ENCODE measurements at regions not wholly inside any gene's neighbourhood (a gene's known extent, or its start where the extent isn't known, plus 50 kb on each side); places are given as distances from the start of the nearest gene placed in this dataset.

DNA sequence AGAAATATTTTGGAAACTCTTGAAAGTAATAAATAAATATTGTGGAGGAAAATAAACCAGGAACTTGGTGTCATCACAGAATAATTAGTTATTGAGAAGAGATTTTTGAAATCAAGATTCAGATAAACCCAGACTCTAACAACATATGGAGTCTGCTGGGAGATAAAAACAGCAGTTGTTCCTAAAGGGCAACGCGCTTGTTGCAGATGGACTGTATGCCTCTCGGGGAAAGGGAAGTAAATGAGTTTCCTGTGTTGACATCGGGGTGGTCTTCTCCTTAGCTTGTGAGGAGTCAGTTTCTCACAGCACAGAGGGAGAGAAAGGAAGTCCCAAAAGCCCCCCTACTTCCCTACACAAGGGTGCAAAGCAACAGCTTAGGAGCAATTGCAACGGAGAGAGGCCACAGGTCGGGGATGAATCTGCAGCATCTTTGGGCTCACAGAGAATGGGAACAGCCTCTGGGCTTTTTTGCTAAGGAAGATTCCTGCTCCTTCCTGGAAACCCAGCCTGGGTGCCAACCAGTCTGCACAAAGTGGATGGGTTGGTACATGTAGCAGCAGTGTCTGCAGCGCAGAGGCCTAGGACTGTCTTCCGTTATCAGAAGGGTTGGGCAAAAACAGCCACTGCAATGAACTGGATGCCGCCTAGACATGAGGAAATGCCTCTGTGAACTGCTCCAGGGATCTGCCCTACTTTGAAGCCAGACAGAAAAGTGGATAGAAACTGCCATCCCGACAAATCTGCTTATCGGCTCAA is 603.0 kb upstream of the NRSN1 start:
- intact Hi-C loops (cut with micrococcal nuclease) (no loop called here), dilution Hi-C loops (cut with HindIII; ENCODE audit: low sequenced_read_pairs, unreplicated experiment) (no loop called here), in situ Hi-C loops (cut with MboI; ENCODE audit: low sequenced_read_pairs) (no loop called here)
- no peak overlapping the region for H3K9ac ChIP-seq (ENCODE audit: low read depth, low read length)
- H3K23ac ChIP-seq (ENCODE audit: low read depth, low read length): no peak overlapping the region
- no peak overlapping the region for H4K8ac ChIP-seq (ENCODE audit: low read depth in 2 of 2, low read length in 2 of 2)
- no peaks in the 10 kb centered on the region for H3K27me3 ChIP-seq (ENCODE audit: control insufficient read depth, insufficient read depth, low read length)
- ATAC-seq (ENCODE audit: low read depth) (no peak), DNase-seq (no peak)
- TF ChIP-seq RCOR1 (IDR thresholded peaks at IDR 0.05; ENCODE audit: insufficient replicate concordance, low read length) (no peak), CHD1 (IDR thresholded peaks at IDR 0.05; ENCODE audit: low read depth, low read length) (no peak), BHLHE40 (IDR thresholded peaks at IDR 0.05; ENCODE audit: low read depth, low read length) (no peak), MAFK (IDR thresholded peaks at IDR 0.05; ENCODE audit: low read depth, low read length) (no peak), MXI1 (IDR thresholded peaks at IDR 0.05; ENCODE audit: borderline replicate concordance, low read depth, low read length) (no peak), SMC3 (IDR thresholded peaks at IDR 0.05; ENCODE audit: low read depth, low read length) (no peak), RAD21 (IDR thresholded peaks at IDR 0.05; ENCODE audit: low read length) (no peak), POLR2A (IDR thresholded peaks at IDR 0.05; ENCODE audit: low read depth, low read length) (no peak), FOS (IDR thresholded peaks at IDR 0.05; ENCODE audit: low read depth, low read length) (no peak), RFX5 (IDR thresholded peaks at IDR 0.05; ENCODE audit: low read depth, low read length) (no peak), NFE2L2 (IDR thresholded peaks at IDR 0.05; ENCODE audit: low read depth, low read length) (no peak), CEBPB (IDR thresholded peaks at IDR 0.05; ENCODE audit: low read depth, low read length) (no peak), MAZ (IDR thresholded peaks at IDR 0.05; ENCODE audit: borderline replicate concordance, low read depth, low read length) (no peak)
- TF ChIP-seq, protein P1, sequence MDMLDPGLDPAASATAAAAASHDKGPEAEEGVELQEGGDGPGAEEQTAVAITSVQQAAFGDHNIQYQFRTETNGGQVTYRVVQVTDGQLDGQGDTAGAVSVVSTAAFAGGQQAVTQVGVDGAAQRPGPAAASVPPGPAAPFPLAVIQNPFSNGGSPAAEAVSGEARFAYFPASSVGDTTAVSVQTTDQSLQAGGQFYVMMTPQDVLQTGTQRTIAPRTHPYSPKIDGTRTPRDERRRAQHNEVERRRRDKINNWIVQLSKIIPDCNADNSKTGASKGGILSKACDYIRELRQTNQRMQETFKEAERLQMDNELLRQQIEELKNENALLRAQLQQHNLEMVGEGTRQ (IDR thresholded peaks at IDR 0.05; ENCODE audit: low read depth, low read length): no peak
- TF ChIP-seq, protein P2, sequence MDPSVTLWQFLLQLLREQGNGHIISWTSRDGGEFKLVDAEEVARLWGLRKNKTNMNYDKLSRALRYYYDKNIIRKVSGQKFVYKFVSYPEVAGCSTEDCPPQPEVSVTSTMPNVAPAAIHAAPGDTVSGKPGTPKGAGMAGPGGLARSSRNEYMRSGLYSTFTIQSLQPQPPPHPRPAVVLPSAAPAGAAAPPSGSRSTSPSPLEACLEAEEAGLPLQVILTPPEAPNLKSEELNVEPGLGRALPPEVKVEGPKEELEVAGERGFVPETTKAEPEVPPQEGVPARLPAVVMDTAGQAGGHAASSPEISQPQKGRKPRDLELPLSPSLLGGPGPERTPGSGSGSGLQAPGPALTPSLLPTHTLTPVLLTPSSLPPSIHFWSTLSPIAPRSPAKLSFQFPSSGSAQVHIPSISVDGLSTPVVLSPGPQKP (IDR thresholded peaks at IDR 0.05; ENCODE audit: borderline replicate concordance, low read depth, low read length): no peak
- TF ChIP-seq, protein P3, sequence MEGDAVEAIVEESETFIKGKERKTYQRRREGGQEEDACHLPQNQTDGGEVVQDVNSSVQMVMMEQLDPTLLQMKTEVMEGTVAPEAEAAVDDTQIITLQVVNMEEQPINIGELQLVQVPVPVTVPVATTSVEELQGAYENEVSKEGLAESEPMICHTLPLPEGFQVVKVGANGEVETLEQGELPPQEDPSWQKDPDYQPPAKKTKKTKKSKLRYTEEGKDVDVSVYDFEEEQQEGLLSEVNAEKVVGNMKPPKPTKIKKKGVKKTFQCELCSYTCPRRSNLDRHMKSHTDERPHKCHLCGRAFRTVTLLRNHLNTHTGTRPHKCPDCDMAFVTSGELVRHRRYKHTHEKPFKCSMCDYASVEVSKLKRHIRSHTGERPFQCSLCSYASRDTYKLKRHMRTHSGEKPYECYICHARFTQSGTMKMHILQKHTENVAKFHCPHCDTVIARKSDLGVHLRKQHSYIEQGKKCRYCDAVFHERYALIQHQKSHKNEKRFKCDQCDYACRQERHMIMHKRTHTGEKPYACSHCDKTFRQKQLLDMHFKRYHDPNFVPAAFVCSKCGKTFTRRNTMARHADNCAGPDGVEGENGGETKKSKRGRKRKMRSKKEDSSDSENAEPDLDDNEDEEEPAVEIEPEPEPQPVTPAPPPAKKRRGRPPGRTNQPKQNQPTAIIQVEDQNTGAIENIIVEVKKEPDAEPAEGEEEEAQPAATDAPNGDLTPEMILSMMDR (conservative IDR thresholded peaks at IDR 0.05; ENCODE audit: low read depth, low read length): no peak
- no peak overlapping the region for H3K27ac ChIP-seq (ENCODE audit: insufficient read depth, low read length)
- no peaks in the 10 kb centered on the region for H4K20me1 ChIP-seq (ENCODE audit: insufficient read depth, low read length)
- no peak overlapping the region for H2AK9ac ChIP-seq (replicated peaks; ENCODE audit: low read depth, low read length, poor library complexity)
- POLR2A ChIA-PET (ENCODE audit: unreplicated experiment): no interaction called here
- H3K79me1 ChIP-seq (ENCODE audit: low read depth in 1 of 2, low read length in 2 of 2): no peaks in the 10 kb centered on the region
- no peak overlapping the region for H4K91ac ChIP-seq (ENCODE audit: insufficient read depth, low read depth, low read length)
- H3K4me2 ChIP-seq (ENCODE audit: low read depth, low read length): no peak overlapping the region
- H3K9me3 ChIP-seq (ENCODE audit: control insufficient read depth, insufficient read depth, low read length): no peaks in the 10 kb centered on the region
- H2BK120ac ChIP-seq (ENCODE audit: low read depth, low read length): no peak overlapping the region
- H3K14ac ChIP-seq (replicated peaks; ENCODE audit: low read depth, low read length): no peak overlapping the region
- H3K9me1 ChIP-seq (ENCODE audit: insufficient read depth, low read length): no peaks in the 10 kb centered on the region
- no peak overlapping the region for H2BK20ac ChIP-seq (ENCODE audit: low read depth, low read length)
- H4K5ac ChIP-seq (ENCODE audit: low read depth, low read length): no peak overlapping the region
- H2AK5ac ChIP-seq (ENCODE audit: low read depth, low read length): no peak overlapping the region
- no peak overlapping the region for H2BK15ac ChIP-seq (ENCODE audit: low read depth, low read length)
- no peaks in the 10 kb centered on the region for H3K36me3 ChIP-seq (ENCODE audit: control insufficient read depth, insufficient read depth, low read length)
- H3K4me1 ChIP-seq (ENCODE audit: control insufficient read depth, insufficient read depth, low read length): peaks cover 2% of the 10 kb centered on the region; the same call in 1 of the 2 replicates
- BruUV-seq (replicated peaks): no TSS peak
- no peak overlapping the region for H2BK5ac ChIP-seq (ENCODE audit: low read depth, low read length, poor library complexity, severe bottlenecking)
- no peak overlapping the region for H3K56ac ChIP-seq (ENCODE audit: extremely low read depth, insufficient read depth, low read length)
- H3K4me3 ChIP-seq (ENCODE audit: insufficient read depth, low read depth, low read length): no peak overlapping the region
- peak overlapping the region; percentile 36 for H2AFZ ChIP-seq (replicated peaks; ENCODE audit: low read length, poor library complexity)
- no peak overlapping the region for H3K18ac ChIP-seq (ENCODE audit: low read depth, low read length)
- 75% methylated on average over 3 of the region's 11 CpGs; no CpG with 5 or more reads in 1 of the 2 experiments for WGBS, 2 experiments (ENCODE audit: extremely low coverage in 2 of 2, insufficient read length in 1 of 2)
- CTCF ChIA-PET: no interaction called here
- H3K4ac ChIP-seq (ENCODE audit: low read depth, low read length): no peak overlapping the region
